Glomerular visceral epithelial cell (primary cell): ENCODE measurements at regions not wholly inside any gene's neighbourhood (a gene's known extent, or its start where the extent isn't known, plus 50 kb on each side); places are given as distances from the start of the nearest gene placed in this dataset.
A peak's percentile ranks its signal among the peaks of the same experiment; 100 is the strongest.

Experiments used
- DNase-seq: peaks from one replicate; pipeline ENCODE4 v3.0.0-alpha.2; 2016; ENCODE audit errors: extremely low spot score

DNA sequence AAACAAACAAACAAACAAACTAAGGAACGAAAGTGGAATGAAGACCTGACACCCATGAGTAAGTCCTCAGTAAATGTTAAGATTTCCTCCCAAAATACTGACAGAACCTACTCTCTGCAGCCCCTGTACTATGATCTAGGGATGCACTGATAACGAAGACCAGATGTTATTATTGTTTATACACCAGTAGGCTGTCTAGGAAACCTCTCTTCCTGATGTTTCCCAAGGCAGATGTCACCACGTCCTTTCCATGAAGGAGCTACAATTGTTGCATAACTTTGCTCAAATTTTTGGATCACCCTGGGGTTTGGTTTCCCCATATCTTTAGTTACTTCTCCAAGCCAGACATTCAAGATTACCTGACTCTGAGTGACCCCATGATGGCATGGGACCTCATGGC lies 340.7 kb downstream of the MIAT start:
- no peak for DNase-seq

GRCh38 chr22:26998716-26999115 lies 341.3 kb downstream of the MIAT start:
- no peak for DNase-seq

GRCh38 chr22:27003297-27003696 lies 345.9 kb downstream of the MIAT start:
- no peak for DNase-seq

GRCh38 chr22:27004434-27004833 lies 347.0 kb downstream of the MIAT start:
- DNase-seq, result no peak

DNA sequence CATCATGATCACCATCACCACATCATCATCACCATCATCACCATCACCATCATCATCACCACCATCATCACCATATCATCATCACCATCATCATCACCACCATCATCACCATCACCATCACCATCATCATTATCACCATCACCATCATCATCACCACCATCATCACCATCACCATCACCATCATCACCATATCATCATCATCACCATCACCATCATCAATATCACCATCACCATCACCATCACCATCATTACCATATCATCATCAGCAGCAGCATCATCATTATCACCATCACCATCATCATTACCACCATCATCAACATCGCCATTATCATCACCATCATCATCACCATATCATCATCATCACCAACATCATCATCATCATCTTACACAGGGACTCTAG lies 351.1 kb downstream of the MIAT start:
- DNase-seq, result no peak

DNA sequence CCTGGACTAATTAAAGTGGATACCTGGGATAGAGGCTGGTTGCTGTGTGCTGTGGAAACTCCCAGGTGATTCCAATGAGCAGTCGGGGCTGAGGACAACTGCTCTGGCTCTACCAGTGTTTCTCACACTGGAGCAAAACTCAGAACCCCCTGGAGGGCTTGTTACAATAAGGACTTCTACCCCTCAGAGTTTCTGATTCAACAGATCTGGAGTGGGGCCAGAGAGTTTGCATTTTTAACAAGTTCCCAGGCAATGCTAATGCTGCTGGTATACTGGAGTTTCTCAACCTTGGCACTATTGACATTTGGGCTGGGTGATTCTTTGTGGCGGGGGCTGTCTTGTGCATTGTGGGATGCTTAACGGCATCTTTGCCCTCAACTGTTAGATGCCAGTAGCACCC lies 353.7 kb downstream of the MIAT start:
- DNase-seq, result no peak

GRCh38 chr22:27011717-27012116 lies 354.3 kb downstream of the MIAT start:
- DNase-seq, result no peak

- DNase-seq, result peak; percentile 67
Observed at GRCh38 chr22:27019827-27020226, 362.4 kb downstream of the MIAT start.

DNA sequence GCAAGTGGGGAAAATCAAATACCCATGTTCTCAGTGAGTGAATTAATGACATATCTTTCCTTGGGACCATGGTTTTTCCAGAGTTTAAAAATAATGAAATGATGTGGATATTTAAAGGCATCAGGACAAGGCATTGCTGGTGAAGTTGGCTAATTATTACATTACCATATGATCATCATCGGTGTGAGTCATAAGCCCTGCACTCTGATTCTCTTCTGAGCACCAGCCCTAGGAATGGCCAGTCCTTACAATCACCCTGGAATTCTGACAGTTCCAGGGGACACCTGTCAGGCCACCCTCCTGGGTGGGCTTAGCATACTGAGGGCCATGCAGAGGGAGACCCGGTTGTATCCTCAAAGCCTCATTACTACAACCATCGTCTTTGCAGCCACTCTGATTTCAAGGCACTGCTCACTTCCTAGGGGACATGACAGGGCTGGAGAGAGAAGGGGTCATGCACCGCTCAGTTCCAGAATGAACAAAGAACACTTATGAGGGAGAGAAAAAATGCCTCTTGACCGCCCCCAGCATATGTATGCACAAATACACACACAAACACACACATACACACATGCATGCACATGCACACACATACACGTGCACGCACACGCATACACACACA lies 365.0 kb downstream of the MIAT start:
- peak; percentile 55 for DNase-seq

GRCh38 chr22:27022896-27023361 lies 365.5 kb downstream of the MIAT start:
- DNase-seq, result no peak

DNA sequence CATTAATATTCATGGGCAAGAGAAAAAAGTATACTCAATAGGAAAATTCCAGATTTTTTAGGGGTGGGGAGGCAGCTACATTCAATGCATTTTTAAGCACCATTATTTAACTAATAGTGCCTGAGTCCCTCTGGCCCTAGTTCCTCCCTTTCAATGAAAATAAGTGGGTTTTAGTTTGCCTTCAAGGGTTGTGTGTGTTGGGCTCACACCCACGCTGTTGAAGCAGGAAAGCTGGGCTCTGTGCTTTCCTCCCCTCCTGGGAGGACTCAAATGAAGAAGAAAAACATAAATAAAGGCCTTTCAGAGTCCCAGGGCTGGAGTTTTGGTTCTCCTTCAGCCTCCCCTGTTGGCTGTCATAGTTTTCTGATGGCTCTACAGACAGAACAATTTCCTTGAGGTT lies 366.2 kb downstream of the MIAT start:
- DNase-seq, result no peak

GRCh38 chr22:27024982-27025381 lies 367.6 kb downstream of the MIAT start:
- no peak for DNase-seq

DNA sequence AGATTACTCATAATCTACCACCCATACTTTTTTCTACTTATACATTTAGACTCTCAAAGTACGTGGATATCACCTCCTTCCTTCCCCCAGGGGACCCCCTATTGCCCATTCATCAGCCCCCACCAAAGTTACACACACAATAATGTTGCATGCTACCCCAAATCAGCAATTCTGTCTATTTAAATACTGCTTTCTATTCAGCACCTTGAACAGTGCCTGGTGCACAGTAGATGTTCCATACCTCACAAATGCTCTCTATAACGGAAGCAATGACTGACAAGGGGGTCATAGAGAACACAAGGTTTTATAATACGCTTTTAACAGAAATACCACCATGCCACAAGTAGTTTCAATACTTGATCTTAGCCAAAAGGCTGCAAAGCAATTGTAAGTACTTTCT lies 370.7 kb downstream of the MIAT start:
- no peak for DNase-seq

GRCh38 chr22:27029584-27030130 lies 372.3 kb downstream of the MIAT start:
- no peak for DNase-seq

- no peak for DNase-seq
Observed at GRCh38 chr22:27032091-27032761, 374.8 kb downstream of the MIAT start.

DNA sequence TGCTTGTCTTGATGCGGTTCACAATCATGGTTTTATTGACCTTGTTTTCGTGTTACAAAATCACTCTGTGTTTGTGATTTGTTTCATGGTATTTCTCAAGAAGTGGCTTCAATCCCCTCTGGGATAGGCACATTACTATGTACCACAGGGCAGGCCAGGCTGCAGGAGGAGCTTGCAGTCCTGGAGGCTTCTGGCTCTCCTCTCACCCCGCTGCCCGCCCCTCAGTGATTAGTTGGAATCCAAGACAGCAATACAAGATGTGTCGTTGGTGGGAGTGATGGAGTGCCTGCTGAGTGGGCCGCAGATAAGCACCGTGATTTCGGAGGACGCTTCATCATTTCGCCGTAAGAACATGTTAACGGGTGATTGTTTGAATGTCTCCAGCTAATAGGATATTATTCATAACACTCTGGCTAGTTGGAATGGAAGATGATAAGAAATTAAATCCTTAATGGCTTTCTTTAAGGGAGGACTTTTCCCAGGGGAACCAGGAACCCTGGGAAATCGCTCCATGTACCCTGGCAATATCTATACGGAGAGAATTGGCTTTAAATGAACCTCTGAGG lies 384.4 kb downstream of the MIAT start:
- DNase-seq, result no peak

- DNase-seq, result no peak
Observed at GRCh38 chr22:27043262-27043661, 385.9 kb downstream of the MIAT start.

DNA sequence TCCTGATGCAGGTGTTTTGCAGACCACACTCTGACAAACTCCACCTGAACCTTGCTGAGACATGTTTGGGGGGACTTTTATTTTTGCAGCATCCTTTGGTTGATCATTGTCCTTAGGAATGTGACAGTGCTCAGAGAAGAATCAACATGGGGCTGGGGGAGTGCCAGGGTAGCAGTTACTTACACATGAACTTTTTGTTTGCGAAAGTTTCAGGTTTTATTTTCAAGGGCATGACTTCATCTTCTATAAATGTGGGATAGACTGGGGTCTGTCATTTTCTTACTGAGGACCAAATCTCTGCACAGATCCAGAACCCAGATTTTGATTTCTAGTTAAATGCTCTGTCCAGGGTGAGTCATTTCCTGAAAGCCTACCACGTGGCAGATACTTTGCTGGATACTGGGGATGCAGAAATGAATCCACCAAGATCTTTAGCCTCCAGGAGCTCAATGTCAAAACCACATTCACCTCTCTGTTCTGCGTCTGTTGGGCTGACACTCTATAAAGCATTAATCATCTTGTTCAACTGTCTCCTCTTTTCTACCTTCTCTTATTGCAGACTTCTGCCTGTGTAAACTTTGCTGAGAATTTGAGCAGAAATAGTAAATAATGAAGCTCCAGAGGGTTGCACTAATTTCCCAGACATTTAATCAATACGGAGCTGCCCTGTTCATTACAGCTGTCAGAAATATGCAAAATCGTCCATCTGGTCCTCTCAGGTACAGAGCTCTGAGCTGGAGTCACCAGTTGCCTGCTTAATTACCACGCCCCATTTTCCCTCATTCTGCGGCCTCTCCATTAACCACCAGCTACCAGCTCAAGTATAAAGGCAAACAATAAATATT lies 387.9 kb downstream of the MIAT start:
- peak; percentile 79 for DNase-seq

DNA sequence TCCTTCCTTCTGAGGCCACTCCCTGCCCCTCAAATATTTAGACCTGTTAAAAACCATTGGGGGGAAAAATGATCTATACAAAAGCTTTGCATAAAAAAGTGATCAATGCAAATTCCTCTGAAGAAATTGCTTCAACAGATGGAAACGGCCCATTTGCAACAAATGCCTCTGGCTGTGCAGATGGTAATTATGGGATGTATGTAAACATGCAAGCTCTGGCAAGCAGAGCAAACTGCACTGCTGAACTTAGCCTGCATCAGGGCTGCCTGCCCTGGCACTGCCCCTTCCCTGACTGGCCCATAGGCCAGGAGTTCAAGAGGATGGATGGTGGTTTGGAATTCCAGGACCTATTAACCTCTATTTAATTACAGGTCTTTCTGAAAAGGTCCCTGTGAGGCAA lies 388.7 kb downstream of the MIAT start:
- DNase-seq, result no peak

GRCh38 chr22:27046603-27047002 lies 389.2 kb downstream of the MIAT start:
- DNase-seq, result no peak

DNA sequence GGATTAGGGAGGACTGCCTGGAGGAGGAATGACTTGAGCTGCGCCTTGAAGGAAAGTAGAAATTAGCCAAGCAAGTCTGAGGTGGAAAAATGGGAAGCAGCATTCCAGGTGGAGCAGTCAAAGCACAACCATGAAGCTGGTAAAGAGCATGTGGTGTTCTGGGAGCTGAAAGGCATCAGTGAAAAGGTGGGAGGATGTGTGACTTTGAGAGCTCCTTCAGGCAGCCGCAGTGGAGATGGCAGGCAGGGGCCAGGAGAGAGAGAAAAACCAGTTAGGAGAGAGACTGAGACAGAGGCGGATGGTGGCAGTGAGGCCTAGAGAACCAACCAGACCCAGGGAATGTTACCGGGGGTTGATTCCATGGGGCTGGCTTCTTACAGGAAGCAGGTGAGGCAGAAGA lies 393.4 kb downstream of the MIAT start:
- no peak for DNase-seq

- no peak for DNase-seq
Observed at GRCh38 chr22:27051407-27051806, 394.0 kb downstream of the MIAT start.
